Neuronal stem cell (in vitro differentiated cells): ENCODE measurements at regions not wholly inside any gene's neighbourhood (a gene's known extent, or its start where the extent isn't known, plus 50 kb on each side); places are given as distances from the start of the nearest gene placed in this dataset. TPM values are rescaled to one million over a fixed set of nuclear protein-coding genes. Genes with fewer than 3 reads are reported as not detected.

ENCODE experiments used
- DNase-seq: peaks from one replicate; pipeline ENCODE4 v3.0.0-alpha.2; 2013; ENCODE audit warnings: low spot score
- H2AFZ ChIP-seq: one replicate; pipeline ENCODE4 v1.6.1; 2013; ENCODE audit warnings: mild to moderate bottlenecking, low read length, inconsistent platforms
- H2AK5ac ChIP-seq: 2 replicates; pipeline ENCODE4 v1.6.1; 2013; ENCODE audit warnings: low read depth, mild to moderate bottlenecking, inconsistent platforms, low read length, moderate library complexity, mixed read lengths
- H2BK120ac ChIP-seq: 2 replicates; pipeline ENCODE4 v1.6.1; 2013; ENCODE audit warnings: low read depth, mild to moderate bottlenecking, inconsistent platforms, low read length, moderate library complexity, mixed read lengths
- H2BK12ac ChIP-seq: one replicate; pipeline ENCODE4 v1.6.1; 2013; ENCODE audit warnings: low read length, inconsistent platforms
- H2BK15ac ChIP-seq: 2 replicates; pipeline ENCODE4 v1.6.1; 2013; ENCODE audit warnings: mild to moderate bottlenecking, low read length, inconsistent platforms, mixed read lengths
- H2BK5ac ChIP-seq: one replicate; pipeline ENCODE4 v1.6.1; 2013; ENCODE audit warnings: inconsistent platforms, mild to moderate bottlenecking, low read length, moderate library complexity
- H3K14ac ChIP-seq: one replicate; pipeline ENCODE4 v1.6.1; 2013; ENCODE audit warnings: low read length, inconsistent platforms
- H3K18ac ChIP-seq: 2 replicates; pipeline ENCODE4 v1.6.1; 2013; ENCODE audit warnings: low read length, inconsistent platforms
- H3K23ac ChIP-seq: 2 replicates; pipeline ENCODE4 v1.6.1; 2013; ENCODE audit warnings: low read depth, mild to moderate bottlenecking, mixed read lengths, low read length, inconsistent platforms; ENCODE audit not compliant: poor library complexity
- H3K27ac ChIP-seq: replicated peaks from 3 replicates; pipeline ENCODE4 v1.5.1; 2013; ENCODE audit warnings: low read length, inconsistent platforms
- H3K27me3 ChIP-seq, 3 experiments: 2 replicates each; pipeline ENCODE4 v1.6.1; 2013; ENCODE audit warnings: low read length in 3 of 3, mild to moderate bottlenecking in 2 of 3, inconsistent platforms in 1 of 3, low read depth in 1 of 3, mixed read lengths in 1 of 3, moderate library complexity in 1 of 3; ENCODE audit not compliant: control insufficient read depth in 3 of 3, insufficient read depth in 3 of 3
- H3K36me3 ChIP-seq, 2 donors: replicated peaks in 1 of 2; 2 replicates each; pipeline ENCODE4 v1.6.1; 2013; ENCODE audit warnings: low read length in 2 of 2; ENCODE audit not compliant: control insufficient read depth in 2 of 2, insufficient read depth in 2 of 2
- H3K4ac ChIP-seq: 2 replicates; pipeline ENCODE4 v1.6.1; 2013; ENCODE audit warnings: inconsistent platforms, mild to moderate bottlenecking, low read length, moderate library complexity
- H3K4me1 ChIP-seq, 2 donors: 1 replicate in 1 of 2; 2 replicates in 1 of 2; pipeline ENCODE4 v1.6.1; 2013; ENCODE audit warnings: low read length in 2 of 2, low read depth in 1 of 2; ENCODE audit not compliant: control insufficient read depth in 2 of 2, insufficient read depth in 1 of 2
- H3K4me2 ChIP-seq: one replicate; pipeline ENCODE4 v1.6.1; 2013; ENCODE audit warnings: mild to moderate bottlenecking, low read length, inconsistent platforms; ENCODE audit not compliant: insufficient read depth, poor library complexity, severe bottlenecking
- H3K4me3 ChIP-seq, 2 donors: 2 replicates each; pipeline ENCODE4 v1.5.1; 2013; ENCODE audit warnings: low read length in 2 of 2, mild to moderate bottlenecking in 2 of 2, inconsistent platforms in 1 of 2, moderate library complexity in 1 of 2
- H3K79me1 ChIP-seq: one replicate; pipeline ENCODE4 v1.6.1; 2013; ENCODE audit warnings: low read depth, mild to moderate bottlenecking, inconsistent platforms, low read length, moderate library complexity
- H3K9ac ChIP-seq: one replicate; pipeline ENCODE4 v1.6.1; 2013; ENCODE audit warnings: mild to moderate bottlenecking, low read depth, low read length, inconsistent platforms; ENCODE audit not compliant: poor library complexity
- H3K9me3 ChIP-seq, 2 donors: replicated peaks in 1 of 2; 2 replicates each; pipeline versions ENCODE3 to v1.6.1; 2013; ENCODE audit warnings: low read length in 2 of 2, mild to moderate bottlenecking in 2 of 2, inconsistent platforms in 1 of 2, low read depth in 1 of 2, mixed read lengths in 1 of 2, moderate library complexity in 1 of 2; ENCODE audit not compliant: control insufficient read depth in 2 of 2, insufficient read depth in 1 of 2
- H4K8ac ChIP-seq: one replicate; pipeline ENCODE4 v1.6.1; 2013; ENCODE audit warnings: low read depth, mild to moderate bottlenecking, inconsistent platforms, low read length, moderate library complexity
- H4K91ac ChIP-seq: one replicate; pipeline ENCODE4 v1.6.1; 2013; ENCODE audit warnings: low read length, low read depth, mild to moderate bottlenecking, inconsistent platforms; ENCODE audit not compliant: poor library complexity
- WGBS, 2 donors: extraction: QIAGEN DNeasy Blood & Tissue Kit; methylation state at CpG; one replicate each; pipeline ENCODE4 v1.1.7; 2013; ENCODE audit warnings: missing lambda C conversion rate in 2 of 2, mixed read lengths in 1 of 2; ENCODE audit not compliant: insufficient read length in 2 of 2, insufficient replicate concordance in 1 of 2; ENCODE audit errors: extremely low coverage in 2 of 2; 5-methylcytosine and 5-hydroxymethylcytosine counted together
- small RNA-seq: library from polyadenylated mRNA; stranded (forward); fragments of <200 nt; extraction: miRNeasy Mini kit (QIAGEN cat#:217004); gene quantifications from one replicate; pipeline ENCODE3, GENCODE V24; 2013; ENCODE audit not compliant: insufficient read depth

DNA sequence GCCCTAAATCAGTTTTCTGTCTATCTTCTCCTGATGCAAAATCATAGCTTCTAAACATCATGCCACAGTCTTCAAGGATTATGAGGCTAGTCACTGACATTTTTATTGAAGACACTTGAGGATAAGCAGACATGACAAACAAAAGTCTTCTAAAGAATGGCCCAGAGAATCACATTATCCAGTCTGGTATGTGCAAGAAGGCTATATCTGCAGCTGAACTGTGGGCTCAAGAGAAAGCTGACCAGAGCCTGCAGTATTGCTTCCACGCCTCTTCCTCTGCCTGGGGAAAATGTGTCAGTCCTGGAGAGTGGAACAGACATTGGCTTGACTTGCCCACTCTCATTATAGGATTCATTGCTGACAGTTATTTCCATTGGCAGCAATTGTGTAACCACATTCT is 553.5 kb downstream of the SPOCK3 start:
- Histone ChIP-seq H3K4ac (no peak overlapping the region), H3K4me3 (no peak overlapping the region), H2AK5ac (no peak overlapping the region), H2BK5ac (no peak overlapping the region), H3K18ac (no peak overlapping the region), H3K79me1 (no peaks in the 10 kb centered on the region), H3K27me3 (no peaks in the 10 kb centered on the region), H2BK120ac (no peak overlapping the region), H3K23ac (no peak overlapping the region), H3K27ac (no peak overlapping the region), H4K91ac (no peak overlapping the region), H3K9me3 (no peaks in the 10 kb centered on the region), H3K4me1 (no peaks in the 10 kb centered on the region), H4K8ac (no peak overlapping the region), H3K9ac (no peak overlapping the region), H2AFZ (no peak overlapping the region), H3K4me2 (no peak overlapping the region), H3K36me3 (no peaks in the 10 kb centered on the region), H2BK15ac (no peak overlapping the region), H2BK12ac (no peak overlapping the region), H3K14ac (no peak overlapping the region)
- no peak for DNase-seq
- no CpG with 5 or more reads among the region's 1 CpG for WGBS, 2 donors

DNA sequence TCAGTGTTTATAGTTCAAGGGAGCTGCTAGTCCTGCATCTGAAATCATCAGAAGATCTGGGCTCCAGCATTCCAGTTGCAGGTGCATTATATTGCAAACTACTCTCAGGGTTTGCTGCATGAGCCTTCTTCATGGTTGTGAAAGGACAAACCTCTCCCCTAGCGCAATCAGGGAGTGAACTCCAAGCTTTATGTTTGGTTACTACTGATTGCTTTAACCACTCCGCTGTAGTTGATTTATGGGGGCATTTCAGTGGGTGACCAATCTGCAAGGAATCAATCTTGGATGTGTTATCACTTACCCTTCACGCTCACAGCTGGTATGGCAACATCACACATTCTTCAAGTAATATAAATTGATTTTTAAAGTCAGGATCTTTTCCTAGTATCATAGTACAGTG is 552.1 kb downstream of the SPOCK3 start:
- H3K18ac ChIP-seq = no peak overlapping the region
- no peaks in the 10 kb centered on the region for H3K27me3 ChIP-seq
- no peaks in the 10 kb centered on the region for H3K36me3 ChIP-seq
- no peak overlapping the region for H3K27ac ChIP-seq
- no peak for DNase-seq
- WGBS, 2 donors = no CpG with 5 or more reads among the region's 3 CpGs
- no peak overlapping the region for H3K14ac ChIP-seq
- no peak overlapping the region for H3K23ac ChIP-seq
- H3K9ac ChIP-seq = no peak overlapping the region
- no peak overlapping the region for H4K8ac ChIP-seq
- H2AFZ ChIP-seq = no peak overlapping the region
- no peak overlapping the region for H3K4ac ChIP-seq
- H3K4me2 ChIP-seq = no peak overlapping the region
- no peaks in the 10 kb centered on the region for H3K4me1 ChIP-seq
- H2BK5ac ChIP-seq = no peak overlapping the region
- H2BK15ac ChIP-seq = no peak overlapping the region
- no peak overlapping the region for H3K4me3 ChIP-seq
- H4K91ac ChIP-seq = no peak overlapping the region
- H3K79me1 ChIP-seq = no peaks in the 10 kb centered on the region
- no peak overlapping the region for H2AK5ac ChIP-seq
- no peak overlapping the region for H2BK12ac ChIP-seq
- no peak overlapping the region for H2BK120ac ChIP-seq
- no peaks in the 10 kb centered on the region for H3K9me3 ChIP-seq

Small RNA genes in the stretch of these regions (small RNA-seq; reads per million reads assigned to genes)
- gene RF00019 = not detected
